HCT116 (cell line): ENCODE measurements at regions not wholly inside any gene's neighbourhood (a gene's known extent, or its start where the extent isn't known, plus 50 kb on each side); places are given as distances from the start of the nearest gene placed in this dataset.

ENCODE experiments used
- ATAC-seq: fragments of 200-7000 bp; cut with Tn5 transposase; 2 replicates; pipeline ENCODE4 v1.9.1; 2020; ENCODE audit warnings: mild to moderate bottlenecking, moderate library complexity
- BruUV-seq: library from RNA; stranded (reverse); fragments of 400-500 nt; replicated peaks from 2 replicates; lab custom pipeline; 2021; lab: Mats Ljungman, UMichigan
- CTCF ChIA-PET: fragments of 300-600 bp; sonication (Branson Sonifier 250); formaldehyde crosslinking; loops from one replicate; lab custom pipeline; 2021; ENCODE audit warnings: antibody characterized with exemption; lab: Charles Lee
- POLR2A ChIA-PET: fragments of 300-600, 350-600 bp; sonication (Branson Sonifier 250); formaldehyde crosslinking; loops from one replicate; lab custom pipeline; 2021; ENCODE audit warnings: antibody characterized with exemption; lab: Charles Lee
- RAD21 ChIA-PET, 2 experiments: fragments of 300-600 bp; sonication (Branson Sonifier 250); formaldehyde crosslinking; loops; one replicate each; lab custom pipeline; 2023; ENCODE audit warnings: low total read pairs in 2 of 2; ENCODE audit not compliant: uncharacterized antibody in 2 of 2, unreplicated experiment in 2 of 2, low non-redundant PET in 1 of 2; lab: Charles Lee
- DNase-seq: peaks from one replicate; pipeline ENCODE4 v3.0.0-alpha.2; 2010; ENCODE audit warnings: low read depth, low spot score
- H2AFZ ChIP-seq: fragments of 200-600 bp; shearing (Covaris generic), sonication (generic); 2 replicates; pipeline ENCODE4 v1.6.1; 2017; ENCODE audit warnings: low read depth, mixed run types, mixed read lengths, antibody characterized with exemption, low read length; ENCODE audit not compliant: poor library complexity, severe bottlenecking
- H3K27ac ChIP-seq: 2 replicates; pipeline ENCODE4 v1.5.1; 2012; ENCODE audit warnings: low read depth, low read length
- H3K27me3 ChIP-seq: fragments of 200-600 bp; sonication (generic); 2 replicates; pipeline ENCODE4 v1.6.1; 2016; ENCODE audit warnings: mixed run types, low read length, mixed read lengths; ENCODE audit not compliant: insufficient read depth
- H3K36me3 ChIP-seq, 2 experiments: fragments of 200-500 bp in 1 of 2; fragments of 200-600 bp in 1 of 2; sonication (Bioruptor generic) in 1 of 2; sonication (generic) in 1 of 2; 2 replicates each; pipeline versions ENCODE4 v1.5.1 to v1.6.1; 2014 to 2016; ENCODE audit warnings: low read length in 2 of 2, inconsistent platforms in 1 of 2, mixed read lengths in 1 of 2, mixed run types in 1 of 2; ENCODE audit not compliant: insufficient read depth in 2 of 2, control insufficient read depth in 1 of 2
- H3K4me1 ChIP-seq, 2 experiments: fragments of 200-600 bp in 1 of 2; sonication (generic) in 1 of 2; 2 replicates each; pipeline versions ENCODE4 v1.5.1 to v1.6.1; 2012 to 2017; ENCODE audit warnings: low read length in 2 of 2, inconsistent platforms in 1 of 2, mild to moderate bottlenecking in 1 of 2, mixed read lengths in 1 of 2, mixed run types in 1 of 2, moderate library complexity in 1 of 2; ENCODE audit not compliant: insufficient read depth in 2 of 2, control insufficient read depth in 1 of 2
- H3K4me2 ChIP-seq: fragments of 200-600 bp; sonication (generic); 2 replicates; pipeline ENCODE4 v1.6.1; 2017; ENCODE audit warnings: mixed run types, low read length, mixed read lengths
- H3K4me3 ChIP-seq, 2 experiments: fragments of 200-600 bp in 1 of 2; sonication (generic) in 1 of 2; replicated peaks in 1 of 2; 2 replicates each; pipeline ENCODE4 v1.5.1; 2011 to 2016; ENCODE audit warnings: low read length in 2 of 2, control low read depth in 1 of 2, low read depth in 1 of 2, mild to moderate bottlenecking in 1 of 2, mixed read lengths in 1 of 2, mixed run types in 1 of 2
- H3K79me2 ChIP-seq: fragments of 200-600 bp; sonication (generic); 2 replicates; pipeline ENCODE4 v1.6.1; 2017; ENCODE audit warnings: mild to moderate bottlenecking, mixed run types, low read length, moderate library complexity, mixed read lengths; ENCODE audit not compliant: insufficient read depth
- H3K9ac ChIP-seq: fragments of 200-600 bp; sonication (generic); 2 replicates; pipeline ENCODE4 v1.6.1; 2016; ENCODE audit warnings: low read length, mixed read lengths
- H3K9me2 ChIP-seq: fragments of 200-600 bp; sonication (generic), shearing (Covaris generic); 2 replicates; pipeline ENCODE4 v1.6.1; 2017; ENCODE audit warnings: mixed run types, mild to moderate bottlenecking, moderate library complexity; ENCODE audit not compliant: insufficient read depth
- H3K9me3 ChIP-seq, 2 experiments: fragments of 200-500 bp in 1 of 2; fragments of 200-600 bp in 1 of 2; sonication (Bioruptor generic) in 1 of 2; sonication (generic) in 1 of 2; 2 replicates each; pipeline ENCODE4 v1.6.1; 2014 to 2017; ENCODE audit warnings: low read length in 2 of 2, mixed read lengths in 2 of 2, inconsistent platforms in 1 of 2, low read depth in 1 of 2, mild to moderate bottlenecking in 1 of 2, mixed run types in 1 of 2, moderate library complexity in 1 of 2; ENCODE audit not compliant: control insufficient read depth in 1 of 2, insufficient read depth in 1 of 2
- H4K20me1 ChIP-seq: fragments of 200-600 bp; sonication (generic), shearing (Covaris generic); 2 replicates; pipeline ENCODE4 v1.6.1; 2017; ENCODE audit warnings: mixed run types, mild to moderate bottlenecking, moderate library complexity; ENCODE audit not compliant: insufficient read depth
- CBX3 ChIP-seq: IDR thresholded peaks from 2 replicates; pipeline ENCODE4 v1.6.1; 2012; ENCODE audit warnings: low read depth
- CEBPB ChIP-seq: IDR thresholded peaks from 2 replicates; pipeline ENCODE4 v1.6.1; 2012; ENCODE audit warnings: low read depth
- EGR1 ChIP-seq: IDR thresholded peaks from 2 replicates; pipeline ENCODE4 v1.6.1; 2012; ENCODE audit warnings: low read depth
- ELF1 ChIP-seq: IDR thresholded peaks from 2 replicates; pipeline ENCODE4 v1.6.1; 2012; ENCODE audit warnings: low read depth, borderline replicate concordance
- EZH2 ChIP-seq: fragments of 200-600 bp; sonication (generic); IDR thresholded peaks from 2 replicates; pipeline ENCODE4 v1.6.1; 2017; ENCODE audit warnings: antibody characterized with exemption, mixed run types
- EZH2phosphoT487 ChIP-seq: fragments of 200-600 bp; IDR thresholded peaks from 2 replicates; pipeline ENCODE4 v1.6.1; 2018; ENCODE audit warnings: antibody characterized with exemption, borderline replicate concordance
- JUND ChIP-seq: IDR thresholded peaks from 2 replicates; pipeline ENCODE4 v1.6.1; 2012
- POLR2A ChIP-seq: IDR thresholded peaks from 2 replicates; pipeline ENCODE4 v1.7.0; 2011; ENCODE audit warnings: borderline replicate concordance; ENCODE audit not compliant: insufficient read depth, insufficient read length; ENCODE audit errors: extremely low read depth
- POLR2AphosphoS5 ChIP-seq: IDR thresholded peaks from 2 replicates; pipeline ENCODE4 v1.6.1; 2011; ENCODE audit warnings: mild to moderate bottlenecking, low read depth, low read length, moderate library complexity
- RAD21 ChIP-seq: IDR thresholded peaks from 2 replicates; pipeline ENCODE4 v1.6.1; 2012; ENCODE audit warnings: low read depth, mild to moderate bottlenecking
- SIN3A ChIP-seq: IDR thresholded peaks from 2 replicates; pipeline ENCODE4 v1.6.1; 2012; ENCODE audit warnings: low read depth
- SP1 ChIP-seq: IDR thresholded peaks from 2 replicates; pipeline ENCODE4 v1.6.1; 2012; ENCODE audit warnings: low read depth
- SRF ChIP-seq: IDR thresholded peaks from 2 replicates; pipeline ENCODE4 v1.6.1; 2012; ENCODE audit warnings: low read depth
- TCF7L2 ChIP-seq: IDR thresholded peaks from 2 replicates; pipeline ENCODE4 v1.7.0; 2011; ENCODE audit warnings: borderline replicate concordance, inconsistent platforms; ENCODE audit not compliant: insufficient read depth, insufficient read length; ENCODE audit errors: extremely low read depth
- YY1 ChIP-seq: IDR thresholded peaks from 2 replicates; pipeline ENCODE4 v1.6.1; 2011; ENCODE audit warnings: low read length, low read depth, moderate library complexity, mild to moderate bottlenecking; ENCODE audit not compliant: insufficient replicate concordance; ENCODE audit errors: extremely low read depth
- intact Hi-C: fragments of 100-400 bp; cut with micrococcal nuclease; formaldehyde crosslinking; loops from 2 replicates; pipeline ENCODE4 v1.10.0; 2022
- TF ChIP-seq, protein P1 (sequence below): IDR thresholded peaks from 2 replicates; pipeline ENCODE4 v1.6.1; 2012
- TF ChIP-seq, protein P2 (sequence below), 3 experiments: fragments of 200-600 bp in 1 of 3; sonication (generic) in 1 of 3; IDR thresholded peaks in 2 of 3; conservative IDR thresholded peaks in 1 of 3; 2 replicates each; pipeline ENCODE4 v1.5.1; 2012 to 2017; ENCODE audit warnings: low read depth in 2 of 3, low read length in 2 of 3, antibody characterized with exemption in 1 of 3, borderline replicate concordance in 1 of 3, control low read depth in 1 of 3, mild to moderate bottlenecking in 1 of 3, mixed read lengths in 1 of 3, mixed run types in 1 of 3, moderate library complexity in 1 of 3; ENCODE audit not compliant: insufficient read depth in 1 of 3
- TF ChIP-seq, protein P3 (sequence below): IDR thresholded peaks from 2 replicates; pipeline ENCODE4 v1.6.1; 2012; ENCODE audit warnings: low read depth

DNA sequence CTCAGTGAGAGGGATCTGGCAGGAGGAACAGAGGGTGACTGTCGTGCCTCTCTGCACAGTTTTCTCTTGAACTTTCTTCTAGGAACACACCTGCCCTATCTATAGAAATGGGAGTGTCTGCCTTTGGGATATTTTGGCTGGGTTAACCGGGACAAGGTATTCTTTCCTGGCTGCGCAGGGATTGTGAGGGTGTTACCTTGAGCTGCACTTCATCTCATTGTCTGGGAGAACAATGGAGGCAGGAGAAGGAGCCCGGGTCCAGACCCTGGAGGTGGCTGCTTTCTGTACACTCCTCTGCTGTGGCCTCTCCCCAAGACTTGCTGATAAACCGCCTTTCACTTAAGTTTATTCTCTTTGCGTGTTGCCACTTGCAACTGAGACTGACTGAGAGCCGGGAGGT is 192.8 kb downstream of the TBXT start:
- Histone ChIP-seq H3K4me2 (no peak overlapping the region), H3K9me3 (no peaks in the 10 kb centered on the region), H3K27me3 (no peaks in the 10 kb centered on the region), H3K79me2 (no peaks in the 10 kb centered on the region), H2AFZ (no peak overlapping the region), H3K9ac (no peak overlapping the region), H3K36me3 (no peaks in the 10 kb centered on the region), H3K4me1 (no peaks in the 10 kb centered on the region), H4K20me1 (no peaks in the 10 kb centered on the region), H3K27ac (no peak overlapping the region), H3K9me2 (no peaks in the 10 kb centered on the region), H3K4me3 (no peak overlapping the region)
- no TSS peak for BruUV-seq
- ChIA-PET POLR2A (no interaction called here), CTCF (no interaction called here), RAD21 (no interaction called here)
- intact Hi-C loops, result no loop called here
- DNase-seq (no peak), ATAC-seq (no peak)
- TF ChIP-seq, protein P1, sequence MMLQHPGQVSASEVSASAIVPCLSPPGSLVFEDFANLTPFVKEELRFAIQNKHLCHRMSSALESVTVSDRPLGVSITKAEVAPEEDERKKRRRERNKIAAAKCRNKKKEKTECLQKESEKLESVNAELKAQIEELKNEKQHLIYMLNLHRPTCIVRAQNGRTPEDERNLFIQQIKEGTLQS, result no peak
- TF ChIP-seq CEBPB (no peak), SIN3A (no peak), POLR2AphosphoS5 (no peak), JUND (no peak), EZH2 (no peak)
- TF ChIP-seq, protein P2, sequence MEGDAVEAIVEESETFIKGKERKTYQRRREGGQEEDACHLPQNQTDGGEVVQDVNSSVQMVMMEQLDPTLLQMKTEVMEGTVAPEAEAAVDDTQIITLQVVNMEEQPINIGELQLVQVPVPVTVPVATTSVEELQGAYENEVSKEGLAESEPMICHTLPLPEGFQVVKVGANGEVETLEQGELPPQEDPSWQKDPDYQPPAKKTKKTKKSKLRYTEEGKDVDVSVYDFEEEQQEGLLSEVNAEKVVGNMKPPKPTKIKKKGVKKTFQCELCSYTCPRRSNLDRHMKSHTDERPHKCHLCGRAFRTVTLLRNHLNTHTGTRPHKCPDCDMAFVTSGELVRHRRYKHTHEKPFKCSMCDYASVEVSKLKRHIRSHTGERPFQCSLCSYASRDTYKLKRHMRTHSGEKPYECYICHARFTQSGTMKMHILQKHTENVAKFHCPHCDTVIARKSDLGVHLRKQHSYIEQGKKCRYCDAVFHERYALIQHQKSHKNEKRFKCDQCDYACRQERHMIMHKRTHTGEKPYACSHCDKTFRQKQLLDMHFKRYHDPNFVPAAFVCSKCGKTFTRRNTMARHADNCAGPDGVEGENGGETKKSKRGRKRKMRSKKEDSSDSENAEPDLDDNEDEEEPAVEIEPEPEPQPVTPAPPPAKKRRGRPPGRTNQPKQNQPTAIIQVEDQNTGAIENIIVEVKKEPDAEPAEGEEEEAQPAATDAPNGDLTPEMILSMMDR (IDR thresholded peaks at IDR 0.05 in 2 of 3, conservative IDR thresholded peaks at IDR 0.05 in 1 of 3; ENCODE audit: borderline replicate concordance in 1 of 3, insufficient read depth in 1 of 3, low read depth in 2 of 3, low read length in 2 of 3), result no peak

DNA sequence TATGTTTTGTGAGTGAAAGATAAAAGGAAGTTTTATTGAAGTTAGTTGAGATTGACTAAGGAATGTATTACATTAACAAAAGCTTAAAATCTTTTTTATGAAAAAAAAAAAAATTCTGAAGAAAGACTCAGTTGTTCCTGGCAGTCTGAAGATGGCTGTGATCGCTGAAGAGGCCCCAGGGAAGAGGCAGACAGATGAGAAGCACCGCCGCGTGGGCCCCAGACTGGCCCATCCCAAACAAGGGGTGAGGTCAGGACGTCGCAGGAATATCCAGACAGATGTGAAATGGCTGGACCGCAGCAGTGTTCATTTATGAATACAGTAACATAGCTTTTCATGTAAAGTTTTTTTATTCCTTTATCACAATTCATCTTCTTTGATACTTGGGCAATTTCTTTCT is 194.2 kb downstream of the TBXT start:
- no peaks in the 10 kb centered on the region for H3K4me1 ChIP-seq
- ChIA-PET RAD21 (no interaction called here), POLR2A (no interaction called here), CTCF (no interaction called here)
- no peaks in the 10 kb centered on the region for H3K9me2 ChIP-seq
- no peaks in the 10 kb centered on the region for H3K79me2 ChIP-seq
- no peaks in the 10 kb centered on the region for H3K36me3 ChIP-seq
- no peak overlapping the region for H3K9ac ChIP-seq
- no peaks in the 10 kb centered on the region for H4K20me1 ChIP-seq
- H3K27me3 ChIP-seq, result no peaks in the 10 kb centered on the region
- no peak overlapping the region for H2AFZ ChIP-seq
- no TSS peak for BruUV-seq
- H3K4me3 ChIP-seq, result no peak overlapping the region
- DNase-seq (no peak), ATAC-seq (no peak)
- H3K27ac ChIP-seq, result no peak overlapping the region
- intact Hi-C loops, result no loop called here
- H3K9me3 ChIP-seq, result no peaks in the 10 kb centered on the region
- H3K4me2 ChIP-seq, result no peak overlapping the region
- TF ChIP-seq SP1 (no peak), CBX3 (no peak), RAD21 (no peak), ELF1 (no peak), YY1 (no peak), POLR2AphosphoS5 (no peak), TCF7L2 (no peak), SRF (no peak), SIN3A (no peak), EGR1 (no peak), EZH2phosphoT487 (no peak), POLR2A (no peak)
- TF ChIP-seq, protein P3, sequence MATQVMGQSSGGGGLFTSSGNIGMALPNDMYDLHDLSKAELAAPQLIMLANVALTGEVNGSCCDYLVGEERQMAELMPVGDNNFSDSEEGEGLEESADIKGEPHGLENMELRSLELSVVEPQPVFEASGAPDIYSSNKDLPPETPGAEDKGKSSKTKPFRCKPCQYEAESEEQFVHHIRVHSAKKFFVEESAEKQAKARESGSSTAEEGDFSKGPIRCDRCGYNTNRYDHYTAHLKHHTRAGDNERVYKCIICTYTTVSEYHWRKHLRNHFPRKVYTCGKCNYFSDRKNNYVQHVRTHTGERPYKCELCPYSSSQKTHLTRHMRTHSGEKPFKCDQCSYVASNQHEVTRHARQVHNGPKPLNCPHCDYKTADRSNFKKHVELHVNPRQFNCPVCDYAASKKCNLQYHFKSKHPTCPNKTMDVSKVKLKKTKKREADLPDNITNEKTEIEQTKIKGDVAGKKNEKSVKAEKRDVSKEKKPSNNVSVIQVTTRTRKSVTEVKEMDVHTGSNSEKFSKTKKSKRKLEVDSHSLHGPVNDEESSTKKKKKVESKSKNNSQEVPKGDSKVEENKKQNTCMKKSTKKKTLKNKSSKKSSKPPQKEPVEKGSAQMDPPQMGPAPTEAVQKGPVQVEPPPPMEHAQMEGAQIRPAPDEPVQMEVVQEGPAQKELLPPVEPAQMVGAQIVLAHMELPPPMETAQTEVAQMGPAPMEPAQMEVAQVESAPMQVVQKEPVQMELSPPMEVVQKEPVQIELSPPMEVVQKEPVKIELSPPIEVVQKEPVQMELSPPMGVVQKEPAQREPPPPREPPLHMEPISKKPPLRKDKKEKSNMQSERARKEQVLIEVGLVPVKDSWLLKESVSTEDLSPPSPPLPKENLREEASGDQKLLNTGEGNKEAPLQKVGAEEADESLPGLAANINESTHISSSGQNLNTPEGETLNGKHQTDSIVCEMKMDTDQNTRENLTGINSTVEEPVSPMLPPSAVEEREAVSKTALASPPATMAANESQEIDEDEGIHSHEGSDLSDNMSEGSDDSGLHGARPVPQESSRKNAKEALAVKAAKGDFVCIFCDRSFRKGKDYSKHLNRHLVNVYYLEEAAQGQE, result no peak
